ENCODE measurements at regions not wholly inside any gene's neighbourhood (a gene's known extent, or its start where the extent isn't known, plus 50 kb on each side); places are given as distances from the start of the nearest gene placed in this dataset.

DNA sequence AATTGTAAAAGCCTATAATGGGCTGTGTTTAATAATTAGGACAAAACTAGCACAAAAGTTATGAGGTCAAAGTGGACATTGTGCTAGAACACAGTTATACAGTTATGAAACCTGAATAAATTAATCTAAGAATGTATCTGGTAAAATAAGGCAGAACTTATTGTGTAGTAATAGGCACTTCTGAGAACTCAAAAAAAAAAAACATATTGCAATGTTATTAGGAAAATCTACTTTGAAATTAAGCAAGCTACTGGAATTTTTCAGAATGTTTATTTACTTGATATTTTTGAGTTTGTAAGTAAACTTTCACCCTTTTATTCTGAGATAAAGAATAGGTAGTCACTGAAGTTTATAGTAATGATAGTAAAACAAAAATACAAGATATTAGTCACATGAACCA lies 135.8 kb upstream of the ABCB5 start:
- H3K4me1 Mint-ChIP-seq: peaks cover 12% of the 10 kb centered on the region in 2 experiments
- H3T11ph ChIP-seq (ENCODE audit: low read length): no peak overlapping the region
- no peak overlapping the region for H3K4me2 ChIP-seq (ENCODE audit: insufficient read depth, insufficient read length, low read length)
- H3K18ac ChIP-seq (ENCODE audit: insufficient read length, low read depth, low read length): no peak overlapping the region
- H3K27ac ChIP-seq (ENCODE audit: insufficient read length, low read depth, low read length): no peak overlapping the region
- H3K14ac ChIP-seq (ENCODE audit: insufficient read depth, low read length): no peak overlapping the region
- no peaks in the 10 kb centered on the region for H3K9me3 Mint-ChIP-seq
- no peaks in the 10 kb centered on the region for H3K23me2 ChIP-seq (ENCODE audit: insufficient read length, low read depth, low read length, poor library complexity, severe bottlenecking)
- no peaks in the 10 kb centered on the region for H4K20me1 ChIP-seq (ENCODE audit: control insufficient read depth, insufficient read depth, insufficient read length)
- H3K79me2 ChIP-seq (ENCODE audit: insufficient read depth, low read length): no peaks in the 10 kb centered on the region
- no peak for DNase-seq
- no peak overlapping the region for H2BK120ac ChIP-seq (ENCODE audit: low read depth, low read length, poor library complexity, severe bottlenecking)
- no peak overlapping the region for H4K5ac ChIP-seq (ENCODE audit: insufficient read length, low read depth, low read length)
- no peak overlapping the region for H2BK15ac ChIP-seq (ENCODE audit: low read depth, low read length)
- no peak overlapping the region for H2AFZ ChIP-seq (ENCODE audit: low read length)
- no peaks in the 10 kb centered on the region for H3K27me3 Mint-ChIP-seq (ENCODE audit: low read depth)
- H3K27ac Mint-ChIP-seq: no peak overlapping the region
- no peak overlapping the region for H3K4me3 Mint-ChIP-seq
- H3K4me1 ChIP-seq (ENCODE audit: insufficient read depth, low read length): no peaks in the 10 kb centered on the region
- no peak overlapping the region for H4K91ac ChIP-seq (ENCODE audit: insufficient read length, low read depth, low read length)
- H2BK5ac ChIP-seq (ENCODE audit: insufficient read length, low read length): no peak overlapping the region
- H3K9ac ChIP-seq (ENCODE audit: extremely low read depth, insufficient read length, low read length): no peak overlapping the region
- no peaks in the 10 kb centered on the region for H3K27me3 ChIP-seq (ENCODE audit: insufficient read depth, low read length)
- H2AK5ac ChIP-seq (ENCODE audit: insufficient read length, low read length): no peak overlapping the region
- no peak overlapping the region for H3K56ac ChIP-seq (ENCODE audit: insufficient read length, low read depth, low read length)
- no peaks in the 10 kb centered on the region for H3K36me3 Mint-ChIP-seq (ENCODE audit: insufficient read depth in 1 of 3, low read depth in 3 of 3)
- no peak overlapping the region for H3K4ac ChIP-seq (ENCODE audit: low read depth, low read length)
- H2BK20ac ChIP-seq (ENCODE audit: low read depth, low read length, poor library complexity, severe bottlenecking): no peak overlapping the region
- H3K9me3 ChIP-seq (ENCODE audit: control insufficient read depth, low read depth, low read length): no peaks in the 10 kb centered on the region
- no peak overlapping the region for H4K8ac ChIP-seq (replicated peaks; ENCODE audit: insufficient read length, low read depth, low read length)
- H3K23ac ChIP-seq (ENCODE audit: insufficient read length, low read depth, low read length): no peak overlapping the region
- H3K79me1 ChIP-seq (ENCODE audit: insufficient read depth, low read depth, low read length, poor library complexity, severe bottlenecking): no peaks in the 10 kb centered on the region
- H2BK12ac ChIP-seq (ENCODE audit: insufficient read length, low read depth, low read length): no peak overlapping the region
- TF ChIP-seq, protein P1, sequence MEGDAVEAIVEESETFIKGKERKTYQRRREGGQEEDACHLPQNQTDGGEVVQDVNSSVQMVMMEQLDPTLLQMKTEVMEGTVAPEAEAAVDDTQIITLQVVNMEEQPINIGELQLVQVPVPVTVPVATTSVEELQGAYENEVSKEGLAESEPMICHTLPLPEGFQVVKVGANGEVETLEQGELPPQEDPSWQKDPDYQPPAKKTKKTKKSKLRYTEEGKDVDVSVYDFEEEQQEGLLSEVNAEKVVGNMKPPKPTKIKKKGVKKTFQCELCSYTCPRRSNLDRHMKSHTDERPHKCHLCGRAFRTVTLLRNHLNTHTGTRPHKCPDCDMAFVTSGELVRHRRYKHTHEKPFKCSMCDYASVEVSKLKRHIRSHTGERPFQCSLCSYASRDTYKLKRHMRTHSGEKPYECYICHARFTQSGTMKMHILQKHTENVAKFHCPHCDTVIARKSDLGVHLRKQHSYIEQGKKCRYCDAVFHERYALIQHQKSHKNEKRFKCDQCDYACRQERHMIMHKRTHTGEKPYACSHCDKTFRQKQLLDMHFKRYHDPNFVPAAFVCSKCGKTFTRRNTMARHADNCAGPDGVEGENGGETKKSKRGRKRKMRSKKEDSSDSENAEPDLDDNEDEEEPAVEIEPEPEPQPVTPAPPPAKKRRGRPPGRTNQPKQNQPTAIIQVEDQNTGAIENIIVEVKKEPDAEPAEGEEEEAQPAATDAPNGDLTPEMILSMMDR (conservative IDR thresholded peaks at IDR 0.05): no peak
